ENCODE measurements at regions not wholly inside any gene's neighbourhood (a gene's known extent, or its start where the extent isn't known, plus 50 kb on each side); places are given as distances from the start of the nearest gene placed in this dataset.
"Not testable (repeated sequence)": the region's sequence is repeated elsewhere in the genome, so short reads cannot be mapped to it uniquely, and the experiment has no call there.

DNA sequence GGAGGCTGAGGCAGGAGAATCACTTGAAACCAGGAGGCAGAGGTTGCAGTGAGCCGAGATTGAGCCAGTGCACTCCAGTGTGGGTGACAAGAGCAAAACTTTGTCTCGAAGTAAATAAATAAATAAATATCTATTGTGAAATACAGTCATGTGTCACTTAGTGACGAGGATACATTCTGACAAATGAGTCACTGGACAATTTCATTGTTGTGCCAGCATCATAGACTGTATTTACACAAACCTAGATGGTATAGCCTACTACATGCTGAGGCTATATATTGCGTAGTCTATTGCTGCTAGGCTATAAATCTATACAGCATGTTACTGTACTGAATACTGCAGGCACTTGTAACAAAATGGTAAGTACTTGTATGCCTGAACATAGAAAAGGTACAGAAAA, 61.1 kb upstream of the CCL21 start:
- TF ChIP-seq ZFX (IDR thresholded peaks at IDR 0.05; ENCODE audit: borderline replicate concordance), result no peak
- TF ChIP-seq, protein P1, sequence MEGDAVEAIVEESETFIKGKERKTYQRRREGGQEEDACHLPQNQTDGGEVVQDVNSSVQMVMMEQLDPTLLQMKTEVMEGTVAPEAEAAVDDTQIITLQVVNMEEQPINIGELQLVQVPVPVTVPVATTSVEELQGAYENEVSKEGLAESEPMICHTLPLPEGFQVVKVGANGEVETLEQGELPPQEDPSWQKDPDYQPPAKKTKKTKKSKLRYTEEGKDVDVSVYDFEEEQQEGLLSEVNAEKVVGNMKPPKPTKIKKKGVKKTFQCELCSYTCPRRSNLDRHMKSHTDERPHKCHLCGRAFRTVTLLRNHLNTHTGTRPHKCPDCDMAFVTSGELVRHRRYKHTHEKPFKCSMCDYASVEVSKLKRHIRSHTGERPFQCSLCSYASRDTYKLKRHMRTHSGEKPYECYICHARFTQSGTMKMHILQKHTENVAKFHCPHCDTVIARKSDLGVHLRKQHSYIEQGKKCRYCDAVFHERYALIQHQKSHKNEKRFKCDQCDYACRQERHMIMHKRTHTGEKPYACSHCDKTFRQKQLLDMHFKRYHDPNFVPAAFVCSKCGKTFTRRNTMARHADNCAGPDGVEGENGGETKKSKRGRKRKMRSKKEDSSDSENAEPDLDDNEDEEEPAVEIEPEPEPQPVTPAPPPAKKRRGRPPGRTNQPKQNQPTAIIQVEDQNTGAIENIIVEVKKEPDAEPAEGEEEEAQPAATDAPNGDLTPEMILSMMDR (IDR thresholded peaks at IDR 0.05), result no peak
- H3K27ac ChIP-seq, result no peak overlapping the region

DNA sequence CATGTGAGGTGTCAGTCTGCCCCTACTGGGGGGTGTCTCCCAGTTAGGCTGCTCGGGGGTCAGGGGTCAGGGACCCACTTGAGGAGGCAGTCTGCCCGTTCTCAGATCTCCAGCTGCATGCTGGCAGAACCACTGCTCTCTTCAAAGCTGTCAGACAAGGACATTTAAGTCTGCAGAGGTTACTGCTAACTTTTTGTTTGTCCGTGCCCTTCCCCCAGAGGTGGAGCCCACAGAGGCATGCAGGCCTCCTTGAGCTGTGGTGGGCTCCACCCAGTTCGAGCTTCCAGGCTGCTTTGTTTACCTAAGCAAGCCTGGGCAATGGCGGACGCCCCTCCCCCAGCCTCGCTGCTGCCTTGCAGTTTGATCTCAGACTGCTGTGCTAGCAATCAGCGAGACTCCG, 57.2 kb upstream of the CCL21 start:
- H3K27ac ChIP-seq, result not testable (repeated sequence)

DNA sequence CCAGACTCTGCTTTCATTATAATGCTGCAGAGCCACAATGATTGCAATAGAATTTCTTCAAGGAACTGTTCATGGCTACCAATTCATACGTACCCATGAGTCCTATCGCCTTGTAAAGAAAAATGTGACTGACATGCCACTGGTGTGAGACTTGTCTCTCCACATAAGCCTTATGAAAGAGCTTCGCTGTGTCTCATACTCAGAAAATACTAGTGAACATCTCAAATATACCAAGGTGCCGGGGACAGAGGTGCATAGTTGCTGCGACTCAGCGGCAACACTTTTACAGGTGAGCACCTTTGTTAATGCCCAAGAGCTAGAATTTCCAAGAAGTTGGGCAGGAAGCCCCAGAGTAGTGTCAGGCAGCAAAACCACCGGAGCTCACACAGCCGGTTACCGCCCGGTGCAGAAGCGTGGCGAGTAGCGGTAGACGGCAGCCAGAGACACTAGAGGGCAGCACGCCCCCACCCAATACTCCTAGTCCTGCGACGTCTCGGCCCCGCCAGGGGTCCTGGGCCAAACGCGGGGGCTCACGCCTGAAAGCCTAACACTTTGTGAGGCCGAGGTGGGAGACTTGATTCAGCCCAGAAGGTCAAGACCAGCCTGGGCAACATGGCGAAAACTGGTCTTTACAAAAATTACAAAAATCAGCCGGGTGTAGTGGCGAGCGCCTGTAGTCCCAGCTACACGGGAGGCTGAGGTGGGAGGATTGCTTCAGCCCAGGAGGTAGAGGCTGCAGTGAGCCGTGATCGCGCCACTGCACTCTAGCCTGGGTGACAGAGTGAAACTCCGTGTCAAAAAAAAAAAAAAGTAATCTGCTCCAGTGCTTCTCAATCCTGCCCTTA, 50.5 kb upstream of the CCL21 start:
- TF ChIP-seq, protein P1 (IDR thresholded peaks at IDR 0.05), result peak; percentile 94
- H3K27ac ChIP-seq, result not testable (repeated sequence)
